HG03139 (cell line): ENCODE measurements at regions not wholly inside any gene's neighbourhood (a gene's known extent, or its start where the extent isn't known, plus 50 kb on each side); places are given as distances from the start of the nearest gene placed in this dataset.

Experiments
- ATAC-seq: cut with Tn5 transposase; IDR thresholded peaks from one replicate; pipeline ENCODE4 v1.9.1; 2021; ENCODE audit not compliant: unreplicated experiment

- ATAC-seq, result no peak
Measured at GRCh38 chr1:96474985-96475743, 246.4 kb upstream of the PTBP2 start.

GRCh38 chr1:96475903-96476302 lies 245.7 kb upstream of the PTBP2 start:
- no peak for ATAC-seq

GRCh38 chr1:96478228-96478627 lies 243.4 kb upstream of the PTBP2 start:
- no peak for ATAC-seq

- no peak for ATAC-seq
Measured at GRCh38 chr1:96481409-96481808, 240.2 kb upstream of the PTBP2 start.

- no peak for ATAC-seq
Measured at GRCh38 chr1:96482616-96483015, 239.0 kb upstream of the PTBP2 start.

GRCh38 chr1:96487394-96487793 lies 234.2 kb upstream of the PTBP2 start:
- ATAC-seq, result no peak

GRCh38 chr1:96487971-96488370 lies 233.6 kb upstream of the PTBP2 start:
- ATAC-seq, result no peak

- no peak for ATAC-seq
Measured at GRCh38 chr1:96488777-96489176, 232.8 kb upstream of the PTBP2 start.

GRCh38 chr1:96492236-96492635 lies 229.3 kb upstream of the PTBP2 start:
- ATAC-seq, result no peak

GRCh38 chr1:96498744-96499340 lies 222.7 kb upstream of the PTBP2 start:
- no peak for ATAC-seq

GRCh38 chr1:96508233-96508632 lies 213.4 kb upstream of the PTBP2 start:
- ATAC-seq, result no peak

GRCh38 chr1:96509339-96509738 lies 212.2 kb upstream of the PTBP2 start:
- ATAC-seq, result no peak

GRCh38 chr1:96509951-96510350 lies 211.6 kb upstream of the PTBP2 start:
- no peak for ATAC-seq

GRCh38 chr1:96510391-96510790 lies 211.2 kb upstream of the PTBP2 start:
- no peak for ATAC-seq

GRCh38 chr1:96510911-96511310 lies 210.7 kb upstream of the PTBP2 start:
- ATAC-seq, result no peak

- ATAC-seq, result no peak
Measured at GRCh38 chr1:96513136-96513535, 208.4 kb upstream of the PTBP2 start.

- peak; percentile 94 for ATAC-seq
Measured at GRCh38 chr1:96515430-96515829, 206.2 kb upstream of the PTBP2 start.

GRCh38 chr1:96515925-96516324 lies 205.7 kb upstream of the PTBP2 start:
- ATAC-seq, result no peak

- ATAC-seq, result no peak
Measured at GRCh38 chr1:96519851-96520578, 201.6 kb upstream of the PTBP2 start.

GRCh38 chr1:96520579-96520947 lies 201.0 kb upstream of the PTBP2 start:
- ATAC-seq, result no peak

- ATAC-seq, result no peak
Measured at GRCh38 chr1:96521010-96521409, 200.6 kb upstream of the PTBP2 start.
